Smooth muscle cell (in vitro differentiated cells): ENCODE measurements at regions not wholly inside any gene's neighbourhood (a gene's known extent, or its start where the extent isn't known, plus 50 kb on each side); places are given as distances from the start of the nearest gene placed in this dataset.
"Not testable (repeated sequence)": the region's sequence is repeated elsewhere in the genome, so short reads cannot be mapped to it uniquely, and the experiment has no call there.

ENCODE experiments used
- DNase-seq: peaks from one replicate; lab custom pipeline; 2025; ENCODE audit not compliant: unreplicated experiment; lab: John Stamatoyannopoulos, UW
- H2AFZ ChIP-seq: fragments of 200-600 bp; sonication (generic); 2 replicates; pipeline ENCODE4 v1.6.0; 2016; ENCODE audit warnings: antibody characterized with exemption, low read depth, mild to moderate bottlenecking
- H3F3A ChIP-seq: fragments of 200-600 bp; sonication (generic); 2 replicates; pipeline ENCODE4 v1.6.0; 2017; ENCODE audit warnings: antibody characterized with exemption, low read depth
- H3K27ac ChIP-seq: fragments of 200-600 bp; sonication (generic); 2 replicates; pipeline ENCODE4 v1.5.1; 2016; ENCODE audit warnings: low read depth, mild to moderate bottlenecking
- H3K27me3 ChIP-seq: fragments of 200-600 bp; sonication (generic); 2 replicates; pipeline ENCODE4 v1.6.1; 2016; ENCODE audit warnings: low read depth, mild to moderate bottlenecking
- H3K36me3 ChIP-seq: fragments of 200-600 bp; sonication (generic); 2 replicates; pipeline ENCODE4 v1.5.1; 2016; ENCODE audit warnings: low read depth
- H3K4me1 ChIP-seq: fragments of 200-600 bp; sonication (generic); 2 replicates; pipeline ENCODE4 v1.5.1; 2016; ENCODE audit warnings: low read depth
- H3K4me2 ChIP-seq: fragments of 200-600 bp; sonication (generic); 2 replicates; pipeline ENCODE4 v1.6.0; 2016; ENCODE audit warnings: mild to moderate bottlenecking
- H3K4me3 ChIP-seq: fragments of 200-600 bp; sonication (generic); 2 replicates; pipeline ENCODE4 v1.5.1; 2016; ENCODE audit warnings: mild to moderate bottlenecking
- H3K79me2 ChIP-seq: fragments of 200-600 bp; sonication (generic); 2 replicates; pipeline ENCODE4 v1.6.0; 2016; ENCODE audit warnings: low read depth, mild to moderate bottlenecking
- H3K9ac ChIP-seq: fragments of 200-600 bp; sonication (generic); 2 replicates; pipeline ENCODE4 v1.6.0; 2016; ENCODE audit warnings: low read depth
- H3K9me3 ChIP-seq: fragments of 200-600 bp; sonication (generic); replicated peaks from 2 replicates; pipeline ENCODE4 v1.5.1; 2016; ENCODE audit warnings: low read depth
- H4K20me1 ChIP-seq: fragments of 200-600 bp; sonication (generic); 2 replicates; pipeline ENCODE4 v1.6.0; 2016; ENCODE audit warnings: low read depth
- CTCF ChIP-seq: fragments of 200-600 bp; sonication (generic); IDR thresholded peaks from 2 replicates; pipeline ENCODE4 v1.5.1; 2017; ENCODE audit warnings: borderline replicate concordance, mild to moderate bottlenecking, antibody characterized with exemption; ENCODE audit not compliant: insufficient read depth, poor library complexity, severe bottlenecking
- WGBS: methylation state at CpG from one replicate; pipeline ENCODE4 v1.1.7; 2016; ENCODE audit warnings: low lambda C conversion rate; 5-methylcytosine and 5-hydroxymethylcytosine counted together

GRCh38 chr4:159864337-159864736 lies 761.5 kb downstream of the RAPGEF2 start:
- TF ChIP-seq CTCF: no peak
- Histone ChIP-seq H2AFZ (no peak overlapping the region), H3K36me3 (no peaks in the 10 kb centered on the region), H4K20me1 (no peaks in the 10 kb centered on the region), H3K27ac (no peak overlapping the region), H3K79me2 (no peaks in the 10 kb centered on the region), H3K4me3 (no peak overlapping the region), H3K4me2 (no peak overlapping the region), H3K9ac (no peak overlapping the region), H3K27me3 (no peaks in the 10 kb centered on the region), H3F3A (no peaks in the 10 kb centered on the region), H3K4me1 (no peaks in the 10 kb centered on the region), H3K9me3 (no peaks in the 10 kb centered on the region)
- DNase-seq: no peak
- 89% methylated on average over 3 of the region's 3 CpGs for WGBS

GRCh38 chr4:159867673-159868072 lies 764.8 kb downstream of the RAPGEF2 start:
- no peak for DNase-seq
- H3K4me2 ChIP-seq: no peak overlapping the region
- H3K27ac ChIP-seq: no peak overlapping the region
- H3K27me3 ChIP-seq: no peaks in the 10 kb centered on the region
- H3K79me2 ChIP-seq: no peaks in the 10 kb centered on the region
- H3K9me3 ChIP-seq: no peaks in the 10 kb centered on the region
- H3K4me3 ChIP-seq: no peak overlapping the region
- H2AFZ ChIP-seq: no peak overlapping the region
- H3F3A ChIP-seq: no peaks in the 10 kb centered on the region
- H3K36me3 ChIP-seq: no peaks in the 10 kb centered on the region
- no peaks in the 10 kb centered on the region for H4K20me1 ChIP-seq
- H3K9ac ChIP-seq: no peak overlapping the region
- TF ChIP-seq CTCF: no peak
- H3K4me1 ChIP-seq: no peaks in the 10 kb centered on the region
- 96% methylated on average over 1 of the region's 1 CpG for WGBS

GRCh38 chr4:159868936-159869335 lies 766.1 kb downstream of the RAPGEF2 start:
- H3K4me1 ChIP-seq, H3K4me3 ChIP-seq, H3K9ac ChIP-seq, H3F3A ChIP-seq, H3K4me2 ChIP-seq, H3K27ac ChIP-seq, H3K79me2 ChIP-seq, H3K9me3 ChIP-seq, DNase-seq, H3K36me3 ChIP-seq, H4K20me1 ChIP-seq, H3K27me3 ChIP-seq, H2AFZ ChIP-seq: not testable (repeated sequence)
- WGBS: 94% methylated on average over 16 of the region's 23 CpGs

GRCh38 chr4:159871141-159871540 lies 768.3 kb downstream of the RAPGEF2 start:
- no peak for DNase-seq
- Histone ChIP-seq H3K9me3 (no peaks in the 10 kb centered on the region), H4K20me1 (no peaks in the 10 kb centered on the region), H3K4me1 (no peaks in the 10 kb centered on the region), H3K27ac (no peak overlapping the region), H3K4me3 (no peak overlapping the region), H2AFZ (no peak overlapping the region), H3K27me3 (no peaks in the 10 kb centered on the region), H3K4me2 (no peak overlapping the region), H3K9ac (no peak overlapping the region), H3K79me2 (no peaks in the 10 kb centered on the region), H3K36me3 (no peaks in the 10 kb centered on the region), H3F3A (no peaks in the 10 kb centered on the region)
- no peak for TF ChIP-seq CTCF
- WGBS: 52% methylated on average over 1 of the region's 1 CpG
